ENCODE measurements at regions not wholly inside any gene's neighbourhood (a gene's known extent, or its start where the extent isn't known, plus 50 kb on each side); places are given as distances from the start of the nearest gene placed in this dataset.

GRCh38 chr9:115235221-115235620 is 117.3 kb upstream of the TNC start:
- TF ChIP-seq SP1 (CRISPR knock-in tag; conservative IDR thresholded peaks at IDR 0.05), result no peak
- TF ChIP-seq RELA (CRISPR knock-in tag; IDR thresholded peaks at IDR 0.05; ENCODE audit: borderline replicate concordance), result no peak
- no peak for TF ChIP-seq CTCF (IDR thresholded peaks at IDR 0.05)
